ENCODE measurements at regions not wholly inside any gene's neighbourhood (a gene's known extent, or its start where the extent isn't known, plus 50 kb on each side); places are given as distances from the start of the nearest gene placed in this dataset.
"Not testable (repeated sequence)": the region's sequence is repeated elsewhere in the genome, so short reads cannot be mapped to it uniquely, and the experiment has no call there.

GRCh38 chr2:176421297-176422050 lies 152.2 kb downstream of the MTX2 start:
- DNase-seq (ENCODE audit: low read depth in 4 of 6, low spot score in 6 of 6) = no peak
- H3K9me3 ChIP-seq (ENCODE audit: control insufficient read depth, insufficient read depth, low read length) = no peaks in the 10 kb centered on the region
- no peaks in the 10 kb centered on the region for H3K36me3 ChIP-seq (ENCODE audit: control insufficient read depth, insufficient read depth, low read length)
- no peak overlapping the region for H3K27ac ChIP-seq (ENCODE audit: low read depth, low read length)
- WGBS (ENCODE audit: insufficient coverage) = 94% methylated on average over 3 of the region's 5 CpGs
- no peaks in the 10 kb centered on the region for H3K27me3 ChIP-seq (ENCODE audit: control insufficient read depth, insufficient read depth, low read length)
- H3K4me3 ChIP-seq (ENCODE audit: low read depth, low read length) = no peak overlapping the region
- no peaks in the 10 kb centered on the region for H3K4me1 ChIP-seq (ENCODE audit: control insufficient read depth, insufficient read depth, low read length)

- WGBS (ENCODE audit: insufficient coverage) = 38% methylated on average over 2 of the region's 2 CpGs
- Histone ChIP-seq H3K4me3 (ENCODE audit: low read depth, low read length) (no peak overlapping the region), H3K27ac (ENCODE audit: low read depth, low read length) (no peak overlapping the region), H3K9me3 (ENCODE audit: control insufficient read depth, insufficient read depth, low read length) (no peaks in the 10 kb centered on the region), H3K36me3 (ENCODE audit: control insufficient read depth, insufficient read depth, low read length) (no peaks in the 10 kb centered on the region), H3K27me3 (ENCODE audit: control insufficient read depth, insufficient read depth, low read length) (no peaks in the 10 kb centered on the region), H3K4me1 (ENCODE audit: control insufficient read depth, insufficient read depth, low read length) (no peaks in the 10 kb centered on the region)
- DNase-seq (ENCODE audit: low read depth in 4 of 6, low spot score in 6 of 6) = no peak
Observed at GRCh38 chr2:176423819-176424218, 154.6 kb downstream of the MTX2 start.

GRCh38 chr2:176424746-176425145 lies 155.5 kb downstream of the MTX2 start:
- Histone ChIP-seq H3K9me3 (ENCODE audit: control insufficient read depth, insufficient read depth, low read length) (no peaks in the 10 kb centered on the region), H3K4me3 (ENCODE audit: low read depth, low read length) (no peak overlapping the region), H3K36me3 (ENCODE audit: control insufficient read depth, insufficient read depth, low read length) (no peaks in the 10 kb centered on the region), H3K27ac (ENCODE audit: low read depth, low read length) (no peak overlapping the region), H3K4me1 (ENCODE audit: control insufficient read depth, insufficient read depth, low read length) (no peaks in the 10 kb centered on the region), H3K27me3 (ENCODE audit: control insufficient read depth, insufficient read depth, low read length) (no peaks in the 10 kb centered on the region)
- WGBS (ENCODE audit: insufficient coverage) = 0% methylated on average over 2 of the region's 2 CpGs
- DNase-seq (ENCODE audit: low read depth in 4 of 6, low spot score in 6 of 6) = no peak

GRCh38 chr2:176427549-176427948 lies 158.3 kb downstream of the MTX2 start:
- Histone ChIP-seq H3K27ac (ENCODE audit: low read depth, low read length) (no peak overlapping the region), H3K27me3 (ENCODE audit: control insufficient read depth, insufficient read depth, low read length) (no peaks in the 10 kb centered on the region), H3K4me3 (ENCODE audit: low read depth, low read length) (no peak overlapping the region), H3K36me3 (ENCODE audit: control insufficient read depth, insufficient read depth, low read length) (no peaks in the 10 kb centered on the region), H3K4me1 (ENCODE audit: control insufficient read depth, insufficient read depth, low read length) (no peaks in the 10 kb centered on the region), H3K9me3 (ENCODE audit: control insufficient read depth, insufficient read depth, low read length) (no peaks in the 10 kb centered on the region)
- DNase-seq (ENCODE audit: low read depth in 4 of 6, low spot score in 6 of 6) = no peak
- no CpG with 5 or more reads among the region's 2 CpGs for WGBS (ENCODE audit: insufficient coverage)

- H3K4me3 ChIP-seq (ENCODE audit: low read depth, low read length) = not testable (repeated sequence)
Observed at GRCh38 chr2:176428944-176429469, 159.8 kb downstream of the MTX2 start.

GRCh38 chr2:176432434-176432833 lies 163.2 kb downstream of the MTX2 start:
- Histone ChIP-seq H3K36me3 (ENCODE audit: control insufficient read depth, insufficient read depth, low read length) (no peaks in the 10 kb centered on the region), H3K4me1 (ENCODE audit: control insufficient read depth, insufficient read depth, low read length) (no peaks in the 10 kb centered on the region), H3K27ac (ENCODE audit: low read depth, low read length) (no peak overlapping the region), H3K9me3 (ENCODE audit: control insufficient read depth, insufficient read depth, low read length) (no peaks in the 10 kb centered on the region), H3K4me3 (ENCODE audit: low read depth, low read length) (no peak overlapping the region), H3K27me3 (ENCODE audit: control insufficient read depth, insufficient read depth, low read length) (no peaks in the 10 kb centered on the region)
- no CpG with 5 or more reads among the region's 2 CpGs for WGBS (ENCODE audit: insufficient coverage)
- no peak for DNase-seq (ENCODE audit: low read depth in 4 of 6, low spot score in 6 of 6)

More at GRCh38 chr2:176428944-176429469, 159.8 kb downstream of the MTX2 start:
- no CpG with 5 or more reads among the region's 5 CpGs for WGBS (ENCODE audit: insufficient coverage)
- not testable (repeated sequence) for DNase-seq (ENCODE audit: low read depth in 4 of 6, low spot score in 6 of 6); H3K9me3 ChIP-seq (ENCODE audit: control insufficient read depth, insufficient read depth, low read length); H3K27ac ChIP-seq (ENCODE audit: low read depth, low read length); H3K36me3 ChIP-seq (ENCODE audit: control insufficient read depth, insufficient read depth, low read length); H3K27me3 ChIP-seq (ENCODE audit: control insufficient read depth, insufficient read depth, low read length); H3K4me1 ChIP-seq (ENCODE audit: control insufficient read depth, insufficient read depth, low read length)

GRCh38 chr2:176435729-176436128 lies 166.5 kb downstream of the MTX2 start:
- DNase-seq (ENCODE audit: low read depth in 4 of 6, low spot score in 6 of 6) = no peak
- no CpG with 5 or more reads among the region's 3 CpGs for WGBS (ENCODE audit: insufficient coverage)

GRCh38 chr2:176443946-176444345 lies 174.7 kb downstream of the MTX2 start:
- H3K4me3 ChIP-seq (ENCODE audit: low read depth, low read length) = no peak overlapping the region
- no peaks in the 10 kb centered on the region for H3K36me3 ChIP-seq (ENCODE audit: control insufficient read depth, insufficient read depth, low read length)
- no peak overlapping the region for H3K27ac ChIP-seq (ENCODE audit: low read depth, low read length)
- H3K9me3 ChIP-seq (ENCODE audit: control insufficient read depth, insufficient read depth, low read length) = no peaks in the 10 kb centered on the region
- no CpG with 5 or more reads among the region's 2 CpGs for WGBS (ENCODE audit: insufficient coverage)
- no peaks in the 10 kb centered on the region for H3K4me1 ChIP-seq (ENCODE audit: control insufficient read depth, insufficient read depth, low read length)
- no peaks in the 10 kb centered on the region for H3K27me3 ChIP-seq (ENCODE audit: control insufficient read depth, insufficient read depth, low read length)
- no peak for DNase-seq (ENCODE audit: low read depth in 4 of 6, low spot score in 6 of 6)

More at GRCh38 chr2:176435729-176436128, 166.5 kb downstream of the MTX2 start:
- Histone ChIP-seq H3K27me3 (ENCODE audit: control insufficient read depth, insufficient read depth, low read length) (no peaks in the 10 kb centered on the region), H3K36me3 (ENCODE audit: control insufficient read depth, insufficient read depth, low read length) (no peaks in the 10 kb centered on the region), H3K27ac (ENCODE audit: low read depth, low read length) (no peak overlapping the region), H3K4me1 (ENCODE audit: control insufficient read depth, insufficient read depth, low read length) (no peaks in the 10 kb centered on the region), H3K4me3 (ENCODE audit: low read depth, low read length) (no peak overlapping the region), H3K9me3 (ENCODE audit: control insufficient read depth, insufficient read depth, low read length) (no peaks in the 10 kb centered on the region)

GRCh38 chr2:176445956-176446355 lies 176.7 kb downstream of the MTX2 start:
- H3K36me3 ChIP-seq (ENCODE audit: control insufficient read depth, insufficient read depth, low read length) = no peaks in the 10 kb centered on the region
- H3K27me3 ChIP-seq (ENCODE audit: control insufficient read depth, insufficient read depth, low read length) = no peaks in the 10 kb centered on the region
- WGBS (ENCODE audit: insufficient coverage) = no CpG with 5 or more reads among the region's 4 CpGs
- H3K4me3 ChIP-seq (ENCODE audit: low read depth, low read length) = no peak overlapping the region
- no peaks in the 10 kb centered on the region for H3K9me3 ChIP-seq (ENCODE audit: control insufficient read depth, insufficient read depth, low read length)
- no peak overlapping the region for H3K27ac ChIP-seq (ENCODE audit: low read depth, low read length)
- no peaks in the 10 kb centered on the region for H3K4me1 ChIP-seq (ENCODE audit: control insufficient read depth, insufficient read depth, low read length)
- DNase-seq (ENCODE audit: low read depth in 4 of 6, low spot score in 6 of 6) = no peak

GRCh38 chr2:176446718-176447414 lies 177.6 kb downstream of the MTX2 start:
- Histone ChIP-seq H3K4me3 (ENCODE audit: low read depth, low read length) (no peak overlapping the region), H3K4me1 (ENCODE audit: control insufficient read depth, insufficient read depth, low read length) (no peaks in the 10 kb centered on the region), H3K27me3 (ENCODE audit: control insufficient read depth, insufficient read depth, low read length) (no peaks in the 10 kb centered on the region), H3K36me3 (ENCODE audit: control insufficient read depth, insufficient read depth, low read length) (no peaks in the 10 kb centered on the region), H3K27ac (ENCODE audit: low read depth, low read length) (no peak overlapping the region), H3K9me3 (ENCODE audit: control insufficient read depth, insufficient read depth, low read length) (no peaks in the 10 kb centered on the region)
- WGBS (ENCODE audit: insufficient coverage) = no CpG with 5 or more reads among the region's 4 CpGs
- DNase-seq (ENCODE audit: low read depth in 4 of 6, low spot score in 6 of 6) = no peak
